GM12878 (cell line): ENCODE measurements at regions not wholly inside any gene's neighbourhood (a gene's known extent, or its start where the extent isn't known, plus 50 kb on each side); places are given as distances from the start of the nearest gene placed in this dataset.

Experiments
- ATAC-seq: fragments of 200-7000 bp; cut with Tn5 transposase; 3 replicates; pipeline ENCODE4 v1.9.1; 2020; ENCODE audit warnings: mild to moderate bottlenecking, moderate library complexity
- BruUV-seq: library from RNA; stranded (reverse); fragments of 400-500 nt; replicated peaks from 2 replicates; lab custom pipeline; 2021; lab: Mats Ljungman, UMichigan
- CTCF ChIA-PET: fragments of 300-600 bp; sonication (Branson Sonifier 250); formaldehyde crosslinking; extraction: SDS; loops from one replicate; lab custom pipeline; 2021; ENCODE audit warnings: inconsistent platforms; lab: Yijun Ruan, JAX
- POLR2A ChIA-PET: fragments of 350-600 bp; formaldehyde crosslinking; extraction: SDS; loops from one replicate; lab custom pipeline; 2021; ENCODE audit warnings: inconsistent platforms; lab: Charles Lee
- RAD21 ChIA-PET: fragments of 300-600 bp; sonication (Branson Sonifier 250); formaldehyde crosslinking; loops from one replicate; lab custom pipeline; 2023; ENCODE audit warnings: antibody characterized with exemption; ENCODE audit not compliant: unreplicated experiment; lab: Charles Lee
- SMC1A ChIA-PET: fragments of 300-600 bp; sonication (Branson Sonifier 250); formaldehyde crosslinking; loops from one replicate; lab custom pipeline; 2023; ENCODE audit not compliant: unreplicated experiment, uncharacterized antibody; lab: Charles Lee
- DNase-seq: peaks from one replicate; pipeline ENCODE4 v3.0.0-alpha.2; 2011; ENCODE audit warnings: low read depth, low spot score
- FAIRE-seq: peaks from 3 replicates; lab custom pipeline; 2011; peaks lifted over from hg19 to GRCh38; lab: Jason Lieb, UNC
- H2AFZ ChIP-seq: 2 replicates; pipeline ENCODE4 v1.6.0; 2011; ENCODE audit warnings: low read depth, low read length, control low read depth; ENCODE audit not compliant: control insufficient read depth
- H3K27ac ChIP-seq: 2 replicates; pipeline ENCODE4 v1.5.1; 2011; ENCODE audit warnings: control low read depth; ENCODE audit not compliant: control insufficient read depth, insufficient read depth
- H3K27me3 ChIP-seq, 2 experiments: replicated peaks in 1 of 2; 2 replicates each; pipeline versions ENCODE4 v1.6.0 to v1.6.1; 2011; ENCODE audit warnings: low read length in 1 of 2; ENCODE audit not compliant: control insufficient read depth in 2 of 2, insufficient read depth in 2 of 2
- H3K36me3 ChIP-seq, 2 experiments: 2 replicates each; pipeline ENCODE4 v1.5.1; 2011; ENCODE audit warnings: low read length in 1 of 2; ENCODE audit not compliant: control insufficient read depth in 2 of 2, insufficient read depth in 2 of 2
- H3K4me1 ChIP-seq: 2 replicates; pipeline ENCODE4 v1.6.1; 2011; ENCODE audit warnings: mild to moderate bottlenecking, low read length, moderate library complexity, mixed read lengths; ENCODE audit not compliant: control insufficient read depth, insufficient read depth
- H3K4me2 ChIP-seq: 2 replicates; pipeline ENCODE4 v1.6.0; 2011; ENCODE audit warnings: control low read depth; ENCODE audit not compliant: control insufficient read depth, insufficient read depth
- H3K4me3 ChIP-seq: fragments of 200-600 bp; sonication (generic); 2 replicates; pipeline ENCODE4 v1.5.1; 2016
- H3K79me2 ChIP-seq: 2 replicates; pipeline ENCODE4 v1.6.0; 2011; ENCODE audit warnings: low read length; ENCODE audit not compliant: control insufficient read depth, insufficient read depth
- H3K9ac ChIP-seq: 2 replicates; pipeline ENCODE4 v1.8.0; 2011; ENCODE audit warnings: low read length, control low read depth, mixed read lengths; ENCODE audit not compliant: control insufficient read depth, insufficient read depth
- H3K9me3 ChIP-seq: replicated peaks from 3 replicates; pipeline ENCODE4 v1.5.1; 2011; ENCODE audit warnings: mild to moderate bottlenecking, low read length; ENCODE audit not compliant: control insufficient read depth, insufficient read depth
- H4K20me1 ChIP-seq: 2 replicates; pipeline ENCODE4 v1.6.0; 2011; ENCODE audit not compliant: control insufficient read depth, insufficient read depth
- CHD1 ChIP-seq: IDR thresholded peaks from 2 replicates; pipeline ENCODE4 v1.6.1; 2012; ENCODE audit warnings: low read depth, low read length, improper control_type of control experiment
- CHD4 ChIP-seq: fragments of 200-600 bp; sonication (generic); IDR thresholded peaks from 2 replicates; pipeline ENCODE4 v1.6.1; 2016; ENCODE audit warnings: mild to moderate bottlenecking
- HCFC1 ChIP-seq: fragments of 150-350 bp; IDR thresholded peaks from 2 replicates; pipeline ENCODE4 v1.6.1; 2014; ENCODE audit warnings: low read length
- IKZF2 ChIP-seq, 2 experiments: fragments of 450-650 bp; IDR thresholded peaks; 2 replicates each; pipeline ENCODE4 v1.6.1; 2017; ENCODE audit warnings: mild to moderate bottlenecking in 2 of 2, moderate library complexity in 2 of 2
- JUND ChIP-seq: IDR thresholded peaks from 2 replicates; pipeline ENCODE4 v1.6.1; 2012; ENCODE audit warnings: low read depth, mild to moderate bottlenecking, low read length, improper control_type of control experiment, moderate library complexity
- NR2C1 ChIP-seq: fragments of 450-650 bp; IDR thresholded peaks from 2 replicates; pipeline ENCODE4 v1.6.1; 2017; ENCODE audit warnings: antibody characterized with exemption, mild to moderate bottlenecking, moderate library complexity
- NRF1 ChIP-seq: conservative IDR thresholded peaks from 2 replicates; pipeline ENCODE4 v1.6.1; 2011; ENCODE audit warnings: mild to moderate bottlenecking, low read depth, low read length, improper control_type of control experiment
- PAX8 ChIP-seq: fragments of 450-650 bp; IDR thresholded peaks from 2 replicates; pipeline ENCODE4 v1.6.1; 2017; ENCODE audit warnings: mild to moderate bottlenecking, moderate library complexity
- POLR2AphosphoS5 ChIP-seq: IDR thresholded peaks from 2 replicates; pipeline ENCODE4 v1.6.1; 2011; ENCODE audit warnings: mild to moderate bottlenecking, low read length, inconsistent platforms
- TAF1 ChIP-seq: IDR thresholded peaks from 2 replicates; pipeline ENCODE4 v1.6.1; 2011; ENCODE audit warnings: mild to moderate bottlenecking, low read depth, low read length, borderline replicate concordance
- USF2 ChIP-seq: IDR thresholded peaks from 2 replicates; pipeline ENCODE4 v1.6.1; 2011; ENCODE audit warnings: low read depth, low read length, improper control_type of control experiment, borderline replicate concordance
- ZBTB11 ChIP-seq: fragments of 450-650 bp; formaldehyde crosslinking; IDR thresholded peaks from 2 replicates; pipeline ENCODE4 v1.5.0; 2022; ENCODE audit warnings: mild to moderate bottlenecking, missing genetic modification characterization
- ZNF217 ChIP-seq: fragments of 450-650 bp; IDR thresholded peaks from 2 replicates; pipeline ENCODE4 v1.6.1; 2017; ENCODE audit warnings: antibody characterized with exemption, mild to moderate bottlenecking
- WGBS: methylation state at CpG from one replicate; pipeline ENCODE4 v1.1.6; 2016; ENCODE audit warnings: low lambda C conversion rate; ENCODE audit not compliant: insufficient replicate concordance, insufficient coverage; ENCODE audit errors: missing lambda C conversion rate; 5-methylcytosine and 5-hydroxymethylcytosine counted together
- in situ Hi-C: fragments of 300-500 bp; cut with MboI; formaldehyde crosslinking; loops from 9 replicates; pipeline ENCODE4 v1.14.3; 2018; ENCODE audit warnings: mixed read lengths
- intact Hi-C: fragments of 100-400 bp; cut with micrococcal nuclease; formaldehyde crosslinking; loops from one replicate; pipeline ENCODE4 v1.14.2; 2022; ENCODE audit not compliant: unreplicated experiment

GRCh38 chr2:234204480-234204879, 154.0 kb downstream of the SPP2 start (continued):
- TF ChIP-seq ZBTB11 (CRISPR knock-in tag) (no peak), CHD4 (no peak), NR2C1 (no peak), TAF1 (no peak), JUND (no peak), PAX8 (no peak)

- TF ChIP-seq POLR2AphosphoS5 (no peak), USF2 (no peak), HCFC1 (no peak), ZNF217 (no peak), NRF1 (no peak), CHD1 (no peak), IKZF2 (IDR thresholded peaks at IDR 0.05) (no peak)
- Histone ChIP-seq H3K4me2 (no peak overlapping the region), H3K36me3 (no peaks in the 10 kb centered on the region), H3K9ac (no peak overlapping the region), H2AFZ (no peak overlapping the region), H3K27ac (no peak overlapping the region), H3K27me3 (0 out of 4 replicates have a peak, but pooled peaks cover 0 to 2% of the 10 kb centered on the region in 2 experiments), H3K9me3 (no peaks in the 10 kb centered on the region), H4K20me1 (no peaks in the 10 kb centered on the region), H3K4me1 (no peaks in the 10 kb centered on the region), H3K4me3 (no peak overlapping the region), H3K79me2 (no peaks in the 10 kb centered on the region)
- intact Hi-C loops (no loop called here), in situ Hi-C loops (no loop called here)
- no peak for FAIRE-seq
- no TSS peak for BruUV-seq
- CTCF ChIA-PET, result no interaction called here
- SMC1A ChIA-PET, result no interaction called here
- WGBS, result 24% methylated on average over 12 of the region's 12 CpGs
- DNase-seq, result no peak
- POLR2A ChIA-PET, result no interaction called here
- RAD21 ChIA-PET, result no interaction called here
- ATAC-seq, result no peak
These were observed 152.9 kb downstream of the SPP2 start for GRCh38 chr2:234203135-234203984.
